A673 (cell line): ENCODE measurements at regions not wholly inside any gene's neighbourhood (a gene's known extent, or its start where the extent isn't known, plus 50 kb on each side); places are given as distances from the start of the nearest gene placed in this dataset.

ENCODE experiments used
- BruUV-seq: library from RNA; stranded (reverse); fragments of 400-500 nt; replicated peaks from 2 replicates; lab custom pipeline; 2021; lab: Mats Ljungman, UMichigan
- CTCF ChIA-PET: fragments of 300-600 bp; sonication (Branson Sonifier 250); formaldehyde crosslinking; loops from one replicate; lab custom pipeline; 2022; ENCODE audit warnings: antibody characterized with exemption; lab: Charles Lee
- POLR2A ChIA-PET: fragments of 300-600 bp; sonication (Branson Sonifier 250); formaldehyde crosslinking; loops from one replicate; lab custom pipeline; 2022; ENCODE audit warnings: antibody characterized with exemption; ENCODE audit not compliant: low non-redundant PET; lab: Charles Lee
- DNase-seq: peaks from one replicate; pipeline ENCODE4 v3.0.0-alpha.2; 2015; ENCODE audit warnings: low spot score
- H3K27ac ChIP-seq: fragments of 200-600 bp; sonication (generic); 2 replicates; pipeline ENCODE4 v1.5.1; 2016; ENCODE audit warnings: mixed run types, low read depth, mild to moderate bottlenecking, mixed read lengths, antibody characterized with exemption, low read length; ENCODE audit not compliant: poor library complexity, severe bottlenecking
- H3K27me3 ChIP-seq: fragments of 200-600 bp; sonication (generic); replicated peaks from 2 replicates; pipeline ENCODE4 v1.6.1; 2017; ENCODE audit warnings: mixed run types, low read depth, mild to moderate bottlenecking, mixed read lengths, antibody characterized with exemption, low read length; ENCODE audit not compliant: insufficient read depth, poor library complexity
- H3K36me3 ChIP-seq: fragments of 200-600 bp; sonication (generic); 2 replicates; pipeline ENCODE4 v1.6.1; 2016; ENCODE audit warnings: mixed run types, mild to moderate bottlenecking, mixed read lengths, antibody characterized with exemption, low read length; ENCODE audit not compliant: insufficient read depth, poor library complexity, severe bottlenecking
- H3K4me1 ChIP-seq: fragments of 200-600 bp; sonication (generic); 2 replicates; pipeline ENCODE4 v1.6.1; 2017; ENCODE audit warnings: mixed run types, mild to moderate bottlenecking, mixed read lengths, antibody characterized with exemption, low read length; ENCODE audit not compliant: insufficient read depth, poor library complexity, severe bottlenecking
- H3K4me3 ChIP-seq: fragments of 200-600 bp; sonication (generic); 2 replicates; pipeline ENCODE4 v1.5.1; 2016; ENCODE audit warnings: low read depth, mixed run types, mild to moderate bottlenecking, mixed read lengths, low read length; ENCODE audit not compliant: poor library complexity, severe bottlenecking
- H3K9me3 ChIP-seq: fragments of 200-600 bp; sonication (generic); 2 replicates; pipeline ENCODE4 v1.6.1; 2016; ENCODE audit warnings: mixed run types, low read depth, mild to moderate bottlenecking, mixed read lengths, antibody characterized with exemption, low read length; ENCODE audit not compliant: poor library complexity, severe bottlenecking
- CTCF ChIP-seq: fragments of 300-800, 200-600 bp; sonication (generic); conservative IDR thresholded peaks from 2 replicates; pipeline ENCODE4 v1.5.1; 2017; ENCODE audit warnings: low read depth, mild to moderate bottlenecking, antibody characterized with exemption, low read length, moderate library complexity, mixed read lengths
- EZH2 ChIP-seq: fragments of 200-600 bp; sonication (generic); IDR thresholded peaks from 2 replicates; pipeline ENCODE4 v1.6.1; 2017; ENCODE audit warnings: borderline replicate concordance, low read depth, mild to moderate bottlenecking, mixed read lengths, antibody characterized with exemption, low read length; ENCODE audit not compliant: poor library complexity, severe bottlenecking
- intact Hi-C: fragments of 100-400 bp; cut with micrococcal nuclease; formaldehyde crosslinking; loops from one replicate; pipeline ENCODE4 v1.10.0; 2022; ENCODE audit not compliant: unreplicated experiment

- intact Hi-C loops = no loop called here
- DNase-seq = no peak
- TF ChIP-seq EZH2 (no peak), CTCF (no peak)
Measured at GRCh38 chr4:134313591-134313990, 112.0 kb upstream of the PABPC4L start.

GRCh38 chr4:134309715-134310114, 108.1 kb upstream of the PABPC4L start:
- Histone ChIP-seq H3K27me3 (no peaks in the 10 kb centered on the region), H3K36me3 (no peaks in the 10 kb centered on the region), H3K4me3 (no peak overlapping the region), H3K9me3 (no peaks in the 10 kb centered on the region), H3K4me1 (no peaks in the 10 kb centered on the region), H3K27ac (no peak overlapping the region)
- no peak for DNase-seq
- CTCF ChIA-PET = no interaction called here
- POLR2A ChIA-PET = no interaction called here
- intact Hi-C loops = no loop called here
- no TSS peak for BruUV-seq
- TF ChIP-seq EZH2 = no peak
- no peak for TF ChIP-seq CTCF

More at GRCh38 chr4:134313591-134313990, 112.0 kb upstream of the PABPC4L start:
- ChIA-PET POLR2A (no interaction called here), CTCF (no interaction called here)
- Histone ChIP-seq H3K27ac (no peak overlapping the region), H3K4me1 (no peaks in the 10 kb centered on the region), H3K36me3 (no peaks in the 10 kb centered on the region), H3K4me3 (no peak overlapping the region), H3K27me3 (no peaks in the 10 kb centered on the region), H3K9me3 (no peaks in the 10 kb centered on the region)
- no TSS peak for BruUV-seq

DNA sequence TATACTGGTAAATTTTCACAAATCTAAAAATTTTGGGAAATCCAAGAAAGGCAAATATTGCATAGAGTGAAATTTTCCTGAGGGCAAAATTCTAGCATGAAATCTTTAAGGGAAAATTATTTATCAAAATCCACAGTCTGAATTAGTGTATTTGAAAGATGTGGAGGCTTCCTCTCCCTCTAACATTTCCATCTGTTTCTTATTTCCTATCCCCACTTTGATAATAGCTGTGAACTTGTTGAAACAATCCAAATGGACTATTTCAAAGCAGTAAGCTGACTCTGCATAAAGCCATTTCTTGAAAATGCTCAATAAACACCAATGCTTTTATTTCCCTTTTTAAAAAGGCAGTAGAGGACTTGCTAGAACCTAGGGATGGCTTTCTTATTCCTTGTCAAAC, 107.3 kb upstream of the PABPC4L start:
- no peak overlapping the region for H3K27ac ChIP-seq
- no peaks in the 10 kb centered on the region for H3K9me3 ChIP-seq
- CTCF ChIA-PET = no interaction called here
- BruUV-seq = no TSS peak
- POLR2A ChIA-PET = no interaction called here
- no peak for TF ChIP-seq CTCF
- no peak for TF ChIP-seq EZH2
- intact Hi-C loops = no loop called here
- H3K4me3 ChIP-seq = no peak overlapping the region
- H3K4me1 ChIP-seq = no peaks in the 10 kb centered on the region
- DNase-seq = no peak
- H3K27me3 ChIP-seq = no peaks in the 10 kb centered on the region
- no peaks in the 10 kb centered on the region for H3K36me3 ChIP-seq
